NCI-H526 (cell line): ENCODE measurements at regions not wholly inside any gene's neighbourhood (a gene's known extent, or its start where the extent isn't known, plus 50 kb on each side); places are given as distances from the start of the nearest gene placed in this dataset.
A peak's percentile ranks its signal among the peaks of the same experiment; 100 is the strongest.

Source experiments
- DNase-seq, 2 experiments: peaks; one replicate each; lab custom pipeline; 2025; lab: John Stamatoyannopoulos, UW

DNA sequence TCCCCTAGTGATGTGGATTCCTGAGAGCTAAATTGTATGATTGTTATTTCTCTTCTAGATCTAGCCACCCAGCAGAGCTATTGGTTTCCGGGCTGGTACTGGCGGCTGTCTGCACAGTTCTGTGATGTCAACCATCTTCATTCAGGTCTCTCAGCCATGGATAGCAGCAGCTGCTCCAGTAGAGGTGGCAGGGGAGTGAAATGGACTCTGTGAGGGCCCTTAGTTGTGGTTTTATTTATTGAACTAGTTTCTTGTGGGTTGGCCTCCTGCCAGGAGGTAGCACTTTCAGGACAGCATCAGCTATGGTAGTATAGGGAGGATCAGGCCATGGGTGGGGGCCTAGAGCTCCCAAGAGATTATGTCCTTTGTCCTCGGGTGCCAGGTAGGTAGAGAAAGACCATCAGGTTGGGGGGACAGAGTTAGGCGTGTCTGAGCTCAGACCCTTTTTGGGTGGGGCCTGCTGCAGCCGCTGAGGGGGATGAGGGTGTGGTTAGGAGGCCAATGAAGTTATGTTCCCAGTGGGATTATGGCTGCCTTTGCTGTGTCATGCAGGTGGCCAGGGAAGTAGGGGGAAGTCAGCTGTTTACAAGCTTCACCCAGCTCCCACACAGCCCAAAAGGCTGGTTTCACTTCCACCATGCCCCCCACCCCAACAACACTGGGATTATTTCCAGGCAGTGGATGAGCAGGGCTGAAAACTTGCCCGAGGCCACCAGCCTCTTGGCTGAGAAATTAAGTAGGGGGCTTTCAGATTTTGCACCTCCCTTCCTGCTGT is 55.1 kb upstream of the RGS4 start:
- DNase-seq = peak in 1 of 2 experiments; percentile 18

DNA sequence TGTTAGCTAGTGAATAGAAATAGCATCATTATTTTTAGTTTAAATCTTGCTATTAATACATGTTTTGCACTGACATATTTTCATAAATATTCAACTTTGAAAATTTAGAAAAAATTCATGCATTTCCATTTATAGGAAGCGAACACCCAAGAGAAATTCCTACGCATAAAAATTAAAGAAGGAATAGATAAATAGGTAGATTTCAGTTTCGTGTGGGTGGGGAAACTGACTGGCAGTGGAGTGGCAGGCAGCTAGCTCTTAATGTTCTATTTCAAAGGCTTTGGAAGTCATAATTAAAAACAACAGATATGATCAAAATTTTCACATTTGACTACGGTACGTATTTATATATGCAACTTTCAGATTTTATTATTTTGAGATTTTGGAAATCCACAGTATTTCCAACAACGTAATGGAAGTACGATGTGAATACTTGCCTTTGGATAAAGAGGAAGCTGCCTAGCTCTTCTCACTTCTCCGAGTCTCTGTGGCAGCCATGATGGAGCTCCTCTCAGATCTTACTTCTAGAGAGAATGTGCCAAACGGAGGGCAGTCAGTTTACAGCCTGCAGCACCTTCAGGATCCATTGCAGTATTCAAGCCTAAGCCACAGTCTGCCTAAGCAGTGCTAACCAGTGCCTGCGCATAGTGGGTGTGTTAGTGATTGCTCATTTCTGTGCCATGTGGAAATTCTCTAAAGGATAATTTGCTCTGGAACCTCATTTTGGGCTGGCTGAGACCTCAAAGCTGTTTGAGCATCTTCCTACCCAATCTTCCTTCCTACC is 62.9 kb upstream of the RGS4 start:
- no peak for DNase-seq

DNA sequence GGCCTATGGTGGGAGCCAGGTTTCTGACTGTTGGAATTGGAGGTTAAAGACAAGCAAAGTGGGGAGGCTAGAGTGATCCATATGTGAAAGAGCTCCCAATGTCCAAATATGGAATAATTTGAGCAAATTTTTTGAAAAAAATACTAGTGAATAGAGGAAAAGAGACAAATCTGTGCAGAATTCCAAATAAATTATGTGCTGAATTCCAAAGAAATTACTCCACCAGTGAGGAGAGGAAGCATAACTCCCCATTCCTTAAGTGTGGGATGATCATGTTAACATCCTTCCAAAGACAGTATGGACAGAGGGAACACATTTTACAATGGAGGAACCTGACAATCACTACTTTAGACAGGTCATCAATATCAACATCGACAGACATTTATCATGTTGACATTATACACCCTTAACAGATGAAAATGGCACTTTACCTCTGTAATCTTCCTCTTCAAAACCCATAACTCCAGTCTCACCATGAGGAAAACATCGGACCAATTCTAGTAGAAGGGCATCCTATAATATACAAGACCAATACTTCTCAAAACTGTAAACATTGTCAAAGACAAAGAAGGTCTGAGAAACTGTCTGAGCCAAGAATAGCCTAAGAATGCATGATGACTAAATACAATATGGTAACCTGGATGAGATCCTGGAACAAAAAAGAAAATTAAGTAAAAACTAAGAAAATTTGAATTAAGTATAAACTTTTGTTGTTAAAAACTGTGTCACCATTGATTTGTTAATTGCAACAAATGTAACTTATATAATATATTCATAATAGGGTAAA is 71.5 kb upstream of the RGS4 start:
- DNase-seq = no peak

DNA sequence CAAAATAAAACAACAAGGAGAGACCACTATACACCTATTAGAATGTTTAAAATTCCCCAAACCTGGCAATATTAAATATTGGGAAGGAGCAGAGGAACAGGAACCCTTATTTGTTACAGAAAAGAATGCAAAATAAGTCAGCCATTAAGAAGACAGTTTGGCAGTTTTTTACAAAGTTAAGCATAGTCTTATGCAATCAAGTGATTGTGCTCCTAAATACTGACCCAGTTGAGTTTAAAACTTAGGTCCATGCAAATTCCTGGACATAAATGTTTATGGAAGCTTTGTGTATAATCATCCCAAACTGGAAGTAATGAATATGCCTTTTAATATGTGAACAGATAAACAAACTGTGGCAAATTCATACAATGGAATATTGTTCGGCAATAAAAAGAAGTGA is 72.9 kb upstream of the RGS4 start:
- no peak for DNase-seq

DNA sequence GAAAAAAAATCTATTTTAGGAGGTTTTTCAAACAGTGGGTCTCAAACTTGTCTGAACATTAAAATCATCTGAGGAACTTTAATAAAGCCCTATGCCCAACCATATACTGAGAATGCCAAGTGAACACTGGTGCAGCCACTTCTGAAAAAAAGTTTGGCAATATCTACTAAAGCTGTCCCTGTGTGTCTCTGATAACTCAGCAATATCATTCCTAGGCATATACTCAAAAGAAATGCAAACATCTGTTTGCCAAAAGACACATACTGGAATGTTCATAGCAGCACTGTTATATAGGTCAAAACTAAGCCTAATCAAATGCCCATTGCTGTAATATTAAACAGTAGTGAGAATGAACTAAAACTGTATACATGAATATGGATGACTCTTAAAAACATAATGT is 74.2 kb upstream of the RGS4 start:
- DNase-seq = no peak

DNA sequence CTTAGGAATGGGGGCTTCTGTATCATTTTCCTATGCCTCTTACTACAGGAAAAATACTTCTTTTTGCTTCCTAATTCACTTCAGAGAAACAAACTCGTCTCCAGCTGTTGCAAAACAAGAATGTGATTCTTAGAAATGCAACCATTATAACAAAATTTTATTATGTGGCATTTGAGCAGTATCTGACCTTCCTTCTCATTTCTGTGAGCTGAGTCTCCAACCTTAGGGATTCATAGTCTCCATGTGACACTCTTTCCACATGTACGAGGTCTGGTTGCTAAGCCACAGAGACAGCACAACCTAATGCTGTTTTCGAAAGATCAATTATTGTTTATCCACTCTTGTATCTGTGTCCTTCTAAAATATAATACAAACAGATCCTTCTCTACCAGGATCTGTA is 75.3 kb upstream of the RGS4 start:
- no peak for DNase-seq

DNA sequence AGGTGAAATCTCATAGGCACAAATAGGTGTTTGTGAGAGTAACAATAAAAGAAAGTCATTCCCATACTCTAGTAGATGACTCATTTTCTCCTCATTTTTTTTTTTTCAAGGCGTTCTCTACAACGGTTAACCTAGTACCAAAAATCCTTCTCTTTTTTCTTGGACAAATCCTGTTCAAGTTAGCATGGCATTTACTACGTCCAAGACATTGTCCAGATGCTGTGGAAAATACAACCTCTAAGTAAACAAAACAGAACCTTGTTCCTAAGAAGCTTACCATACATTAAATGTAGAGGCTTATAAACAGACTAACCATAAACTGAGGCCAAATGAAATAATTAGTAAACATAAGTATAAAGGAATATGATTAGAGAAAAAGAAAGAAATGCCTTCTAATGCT is 76.2 kb upstream of the RGS4 start:
- DNase-seq = no peak

DNA sequence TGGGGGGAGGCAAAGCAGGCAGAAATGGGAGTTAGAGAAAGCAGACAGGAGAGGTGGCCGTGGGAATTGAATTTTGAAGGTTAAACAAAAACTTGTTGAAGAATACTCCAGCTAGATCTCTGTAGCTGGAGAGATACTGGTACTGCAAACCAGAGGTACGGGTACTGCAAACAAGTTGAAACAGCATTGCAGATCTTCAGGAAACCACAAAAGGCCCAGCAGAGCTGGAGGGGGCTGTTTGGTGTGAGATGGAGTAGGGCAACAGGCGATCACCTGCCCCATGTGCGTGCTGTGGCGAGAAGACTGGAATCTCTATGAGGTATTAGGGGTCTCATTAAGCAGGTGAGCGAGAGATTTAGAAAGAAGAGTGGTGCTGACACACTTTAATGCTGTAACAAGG is 77.7 kb upstream of the RGS4 start:
- DNase-seq = no peak

DNA sequence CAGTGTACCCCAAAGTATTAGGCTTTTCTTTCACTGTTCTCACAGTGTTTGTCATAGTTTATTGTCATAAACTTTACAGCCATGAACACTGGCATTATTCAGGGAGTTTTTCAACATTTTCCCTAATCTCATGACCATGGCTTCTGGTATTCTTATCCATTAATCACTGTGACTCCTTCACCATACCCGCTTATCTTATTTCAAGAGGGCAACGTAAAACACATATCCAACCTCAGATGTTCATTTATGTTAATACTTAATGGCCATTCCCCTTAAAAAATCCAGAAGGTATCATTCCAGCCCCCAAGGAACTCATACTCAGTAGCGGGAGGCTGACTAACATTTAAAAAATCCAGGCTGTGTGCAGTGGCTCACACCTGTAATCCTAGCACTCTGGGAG is 78.5 kb upstream of the RGS4 start:
- no peak for DNase-seq

DNA sequence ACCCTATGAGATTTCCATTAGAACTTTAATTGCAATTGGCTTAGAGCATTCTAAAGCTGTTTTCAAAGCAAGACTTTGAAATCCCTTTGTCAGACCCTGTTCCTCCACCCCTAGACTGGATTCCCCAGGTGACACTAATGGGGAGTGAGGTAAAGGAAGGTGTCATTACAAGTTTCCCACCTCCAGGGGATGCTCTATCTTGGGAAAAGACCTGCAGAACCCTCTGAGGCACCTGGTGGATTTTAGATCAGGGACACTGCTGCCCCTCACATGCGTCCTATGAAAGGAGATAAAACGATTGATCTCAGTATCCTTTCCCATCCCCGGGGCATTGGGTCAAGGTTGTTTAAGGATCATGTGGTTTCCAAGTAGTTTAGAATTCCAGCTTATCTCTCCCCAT is 80.3 kb upstream of the RGS4 start:
- DNase-seq = peak in 1 of 2 experiments; percentile 38

DNA sequence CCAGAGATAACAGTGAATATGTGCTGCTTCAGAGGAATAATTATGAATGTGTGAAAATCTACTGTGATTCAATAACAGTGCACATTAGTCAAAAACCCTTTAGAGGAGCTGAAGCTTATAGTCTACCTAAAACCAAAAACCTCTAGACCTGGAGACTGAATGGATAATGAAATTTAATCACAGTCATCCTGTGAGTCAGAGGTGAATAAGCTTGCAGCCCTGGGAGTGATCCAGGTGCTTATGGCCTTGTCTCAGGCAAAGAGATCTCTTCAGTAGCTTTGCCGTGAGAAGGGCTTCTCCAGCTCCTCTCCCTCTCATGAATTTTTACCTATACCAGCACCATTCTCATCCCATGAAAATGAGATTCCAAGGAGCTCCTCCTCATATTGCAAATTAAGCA is 81.3 kb upstream of the RGS4 start:
- DNase-seq = no peak

DNA sequence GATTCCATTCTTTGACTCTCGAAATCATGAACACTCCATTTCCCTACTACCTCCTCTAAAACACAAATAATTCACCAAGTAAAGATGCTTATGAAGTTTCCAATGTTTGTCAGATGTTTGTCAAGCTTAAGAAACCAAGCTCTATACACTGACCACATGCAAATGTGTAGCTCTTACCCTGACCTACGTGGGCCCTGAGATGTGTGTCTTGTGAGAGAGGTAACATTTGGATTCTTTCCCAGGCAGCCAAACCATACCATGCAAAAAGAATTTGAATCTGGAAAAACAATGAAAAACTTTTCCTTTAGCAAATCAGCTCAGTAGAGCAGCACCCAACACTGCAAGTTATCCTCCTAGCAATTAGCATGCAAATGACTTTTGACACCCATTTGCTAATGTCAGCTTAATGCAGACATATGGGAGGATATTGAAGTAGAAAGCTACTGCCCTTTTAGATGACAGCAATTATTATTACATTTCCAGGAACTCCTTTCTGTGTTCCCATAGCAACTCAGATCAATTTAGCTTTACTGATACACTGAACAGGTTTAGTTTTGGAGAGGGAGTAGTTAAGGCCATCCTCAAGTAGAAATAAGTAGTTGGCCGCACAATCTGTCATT is 83.2 kb upstream of the RGS4 start:
- DNase-seq = peak in 1 of 2 experiments; percentile 30

DNA sequence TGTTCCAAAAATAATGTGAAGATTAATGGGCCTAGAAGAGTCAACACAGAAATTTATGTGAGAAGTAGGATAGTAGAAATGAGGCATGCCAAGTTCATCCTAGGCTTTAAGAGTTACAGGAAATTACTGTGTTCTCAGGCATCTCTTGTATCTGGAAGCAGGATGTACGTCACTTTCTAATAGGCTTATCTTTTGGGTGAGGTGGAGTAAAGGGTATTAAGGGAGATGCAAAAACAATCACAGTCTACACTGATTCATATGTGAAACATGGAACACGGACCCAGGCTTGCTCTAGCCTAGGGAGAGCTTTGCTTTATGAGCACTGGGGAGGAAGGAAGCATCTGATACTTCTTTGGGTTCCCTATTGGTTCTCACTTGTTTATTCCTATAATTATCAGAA is 84.5 kb upstream of the RGS4 start:
- DNase-seq = no peak

DNA sequence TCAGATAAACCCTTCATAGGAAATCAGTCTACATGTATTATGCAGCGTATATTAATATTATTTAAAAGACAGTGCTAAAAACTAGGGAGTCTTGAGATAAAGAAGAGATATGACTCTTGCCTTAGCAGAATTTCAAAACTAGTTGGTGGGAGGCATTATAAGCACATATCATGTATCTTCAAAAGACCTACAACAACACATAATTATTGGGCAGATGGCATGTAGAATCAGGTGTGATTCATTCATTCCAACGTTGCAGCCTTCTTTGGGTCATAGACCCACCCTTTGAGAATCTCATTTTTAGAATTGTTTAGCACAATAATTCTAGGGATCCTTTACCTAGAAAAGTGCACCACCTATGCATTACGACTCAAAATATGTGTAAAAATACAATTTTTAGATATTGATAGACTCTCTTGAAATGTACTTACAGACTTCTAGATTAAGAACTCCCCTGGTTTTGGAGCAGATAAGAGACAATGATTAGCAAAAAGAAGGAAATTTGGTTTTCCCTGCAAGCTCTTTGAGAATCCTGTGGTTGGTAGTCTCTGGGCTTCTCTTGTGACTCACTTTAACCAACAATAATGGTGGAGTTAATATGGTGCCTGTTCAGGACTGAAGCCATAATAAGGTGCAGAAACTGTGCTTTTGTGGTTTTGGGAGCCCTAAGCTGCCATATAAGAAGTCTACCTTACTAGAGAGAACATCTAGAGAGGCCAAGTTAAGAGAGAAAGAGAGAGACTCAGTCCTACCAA is 85.3 kb upstream of the RGS4 start:
- no peak for DNase-seq

DNA sequence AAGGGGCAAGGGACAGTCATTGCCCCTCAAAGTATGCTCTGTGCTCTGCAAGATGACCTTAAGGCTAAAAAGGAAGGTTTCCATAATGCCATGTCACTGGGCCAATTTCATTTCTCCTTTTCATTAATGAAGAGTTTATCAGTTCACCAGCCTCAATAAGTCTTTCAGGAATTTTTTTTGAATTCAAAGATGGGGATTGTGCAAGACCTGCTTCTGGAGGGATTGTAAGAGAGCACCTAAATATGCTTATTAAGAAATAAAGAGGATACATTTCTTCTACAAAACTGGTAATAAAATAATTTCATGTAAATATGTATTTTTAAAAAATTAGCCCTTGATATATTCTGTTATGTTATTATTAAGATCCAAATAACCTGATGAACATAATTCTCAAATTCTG is 86.8 kb upstream of the RGS4 start:
- no peak for DNase-seq

DNA sequence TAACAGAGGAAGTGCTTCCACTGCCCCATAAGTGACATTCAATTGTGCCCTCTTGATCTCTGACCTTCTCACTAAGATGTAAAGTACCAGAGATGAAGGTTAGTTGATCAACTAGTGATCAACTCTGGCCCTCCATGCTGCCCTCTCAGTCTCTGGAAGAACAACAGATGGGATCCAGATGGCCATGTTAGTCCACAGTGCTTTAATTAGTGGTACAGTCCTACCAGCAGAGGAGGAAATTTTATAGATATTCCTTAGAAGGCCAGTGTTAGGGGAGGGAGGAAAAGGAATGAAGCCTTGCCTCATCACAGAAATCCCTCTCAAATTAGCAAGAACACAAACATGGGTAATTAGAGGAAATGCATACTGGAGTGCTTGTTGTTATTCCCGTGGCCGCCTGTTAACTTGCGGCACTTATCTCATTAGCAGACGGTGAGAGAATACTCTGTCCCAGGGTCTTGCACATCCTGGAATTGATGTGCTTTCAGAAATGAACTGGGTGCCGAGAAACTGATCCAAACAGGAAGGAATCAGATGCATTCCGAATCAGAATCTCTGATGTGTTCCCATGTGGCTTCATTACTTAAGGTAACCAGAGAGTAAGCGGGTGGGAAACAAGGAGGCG is 91.1 kb upstream of the RGS4 start:
- DNase-seq = no peak

DNA sequence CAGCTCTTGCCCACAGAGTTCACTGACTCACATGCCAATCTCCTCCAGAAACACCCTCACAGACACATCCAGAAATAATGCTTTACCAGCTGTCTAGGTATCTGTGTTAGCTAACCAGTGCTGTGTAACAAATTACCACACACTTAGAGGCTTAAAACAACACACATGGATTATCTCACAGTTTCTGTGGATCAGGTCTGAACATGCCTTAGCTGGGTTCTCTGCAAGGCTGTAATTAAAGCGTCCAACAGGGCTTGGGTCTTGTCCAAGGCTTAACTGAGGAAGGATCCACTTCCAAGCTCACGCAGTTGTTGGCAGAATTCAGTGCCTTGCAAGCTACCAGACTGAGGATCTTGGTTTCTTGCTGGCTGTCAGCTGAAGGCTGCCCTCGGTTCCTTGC is 92.5 kb upstream of the RGS4 start:
- DNase-seq = no peak

DNA sequence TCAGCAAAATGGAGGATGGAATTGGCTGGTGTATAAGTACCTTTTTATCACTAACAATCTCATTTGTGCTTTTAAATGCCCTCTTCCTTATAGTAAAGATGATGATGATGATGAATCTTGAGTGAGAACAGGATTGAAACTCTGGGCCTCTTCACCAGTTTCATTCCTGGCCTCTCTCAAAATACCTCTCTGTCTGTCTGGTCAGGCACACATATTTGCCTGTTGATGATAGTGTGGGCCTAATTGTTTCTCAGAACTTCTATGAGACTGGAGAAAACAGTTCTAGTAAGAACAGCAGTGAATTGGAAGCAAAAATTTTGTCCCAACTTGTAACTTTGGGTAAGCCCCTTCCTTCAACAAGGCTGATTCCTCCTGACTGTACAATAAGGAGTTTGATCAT is 94.4 kb upstream of the RGS4 start:
- DNase-seq = no peak

DNA sequence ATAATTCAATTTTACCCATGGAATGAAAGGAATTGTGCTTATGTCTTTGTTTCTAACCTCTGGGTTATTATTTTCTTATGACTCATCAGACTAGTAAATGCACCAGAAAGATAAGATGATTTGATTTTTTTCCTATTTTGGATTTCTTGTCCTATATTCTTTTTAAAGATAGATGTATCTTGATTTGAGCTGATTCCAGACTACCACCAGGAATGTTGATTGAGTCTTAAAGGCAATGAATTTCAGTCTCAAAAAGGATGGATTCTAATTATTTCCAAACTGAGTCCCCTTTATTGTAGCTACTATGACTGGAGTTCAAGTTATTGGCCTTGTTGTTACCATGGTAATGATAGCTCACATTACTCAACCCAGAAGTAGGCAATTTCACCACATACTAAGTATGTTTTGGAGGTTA is 95.8 kb upstream of the RGS4 start:
- DNase-seq = no peak

DNA sequence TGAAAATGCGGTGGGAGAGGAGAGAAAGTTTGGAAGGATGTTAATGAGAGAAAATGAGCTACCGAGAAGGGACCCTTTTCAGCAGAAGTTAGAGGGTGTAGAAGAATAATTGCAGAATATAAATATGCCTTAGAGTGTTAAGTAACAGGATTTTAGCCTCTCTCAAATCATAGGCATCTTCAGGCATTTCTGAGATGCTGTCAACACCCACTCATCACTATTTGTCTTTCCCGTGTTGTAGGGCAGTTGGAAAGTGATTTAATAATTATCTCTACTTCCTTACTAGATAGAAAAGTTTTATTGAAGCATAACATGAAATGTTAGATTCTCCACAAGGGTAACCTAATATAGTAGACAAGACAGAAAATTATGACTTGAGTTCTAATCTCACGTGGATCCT is 96.4 kb upstream of the RGS4 start:
- DNase-seq = no peak

DNA sequence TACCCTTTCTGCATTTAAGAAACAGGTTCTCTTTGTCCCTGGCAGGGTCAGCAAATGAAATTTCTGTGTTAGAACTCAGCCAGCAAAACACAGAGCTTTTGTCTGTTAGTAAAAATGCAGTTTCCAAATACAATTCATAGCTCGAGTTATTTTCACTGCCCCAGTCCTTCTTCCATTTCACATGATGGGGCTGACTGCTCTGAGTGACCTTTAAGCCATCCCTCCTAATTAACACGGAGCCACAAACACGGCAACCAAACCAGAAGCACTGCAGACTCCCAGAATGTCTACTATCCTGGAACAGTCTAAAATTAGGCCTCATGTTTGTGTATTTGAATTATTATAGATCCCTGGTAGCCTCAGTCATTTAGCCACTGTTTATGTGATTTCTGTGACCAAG is 99.1 kb upstream of the RGS4 start:
- DNase-seq = no peak
